Adrenal gland (tissue), 5 donors: ENCODE measurements at regions not wholly inside any gene's neighbourhood (a gene's known extent, or its start where the extent isn't known, plus 50 kb on each side); places are given as distances from the start of the nearest gene placed in this dataset.

Source experiments
- POLR2A ChIP-seq, 2 donors: fragments of 450-650 bp; IDR thresholded peaks; one replicate each; pipeline ENCODE4 v1.6.1; 2017; ENCODE audit warnings: antibody characterized with exemption in 2 of 2, mild to moderate bottlenecking in 2 of 2, moderate library complexity in 1 of 2
- TF ChIP-seq, protein P1 (sequence below), 6 experiments: fragments of 450-650 bp in 4 of 6; fragments of 200-600 bp in 2 of 6; sonication (generic) in 1 of 6; IDR thresholded peaks; 1 replicate in 5 of 6; 2 replicates in 1 of 6; pipeline versions ENCODE4 v1.5.1 to v1.8.0; 2016 to 2021; ENCODE audit warnings: antibody characterized with exemption in 6 of 6, mild to moderate bottlenecking in 2 of 6, moderate library complexity in 1 of 6
- donor health status: DM: no; HTN: no; CAD: no.

- TF ChIP-seq, protein P1, sequence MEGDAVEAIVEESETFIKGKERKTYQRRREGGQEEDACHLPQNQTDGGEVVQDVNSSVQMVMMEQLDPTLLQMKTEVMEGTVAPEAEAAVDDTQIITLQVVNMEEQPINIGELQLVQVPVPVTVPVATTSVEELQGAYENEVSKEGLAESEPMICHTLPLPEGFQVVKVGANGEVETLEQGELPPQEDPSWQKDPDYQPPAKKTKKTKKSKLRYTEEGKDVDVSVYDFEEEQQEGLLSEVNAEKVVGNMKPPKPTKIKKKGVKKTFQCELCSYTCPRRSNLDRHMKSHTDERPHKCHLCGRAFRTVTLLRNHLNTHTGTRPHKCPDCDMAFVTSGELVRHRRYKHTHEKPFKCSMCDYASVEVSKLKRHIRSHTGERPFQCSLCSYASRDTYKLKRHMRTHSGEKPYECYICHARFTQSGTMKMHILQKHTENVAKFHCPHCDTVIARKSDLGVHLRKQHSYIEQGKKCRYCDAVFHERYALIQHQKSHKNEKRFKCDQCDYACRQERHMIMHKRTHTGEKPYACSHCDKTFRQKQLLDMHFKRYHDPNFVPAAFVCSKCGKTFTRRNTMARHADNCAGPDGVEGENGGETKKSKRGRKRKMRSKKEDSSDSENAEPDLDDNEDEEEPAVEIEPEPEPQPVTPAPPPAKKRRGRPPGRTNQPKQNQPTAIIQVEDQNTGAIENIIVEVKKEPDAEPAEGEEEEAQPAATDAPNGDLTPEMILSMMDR (IDR thresholded peaks at IDR 0.05): no peak
- TF ChIP-seq POLR2A (IDR thresholded peaks at IDR 0.05): no peak
Measured at GRCh38 chr1:58917436-58917835, 133.6 kb upstream of the JUN start.
